Right lobe of liver (tissue), 6 donors: ENCODE measurements at regions not wholly inside any gene's neighbourhood (a gene's known extent, or its start where the extent isn't known, plus 50 kb on each side); places are given as distances from the start of the nearest gene placed in this dataset.

Source experiments
- ATAC-seq, 4 donors: fragments of 200-7000 bp; cut with Tn5 transposase; one replicate each; pipeline ENCODE4 v1.9.1; 2020; ENCODE audit warnings: mild to moderate bottlenecking in 4 of 4, moderate library complexity in 4 of 4
- DNase-seq, 3 donors: peaks; one replicate each; pipeline ENCODE4 v3.0.0-alpha.2; 2020
- H3K27ac ChIP-seq, 3 donors: fragments of 200-600 bp; one replicate each; pipeline ENCODE4 v1.8.0; 2022
- H3K27me3 ChIP-seq, 2 donors: fragments of 200-600 bp; one replicate each; pipeline ENCODE4 v1.8.0; 2022
- H3K36me3 ChIP-seq, 4 donors: fragments of 200-600 bp; sonication (generic) in 1 of 4; one replicate each; pipeline versions ENCODE4 v1.5.1 to v1.8.0; 2017 to 2022; ENCODE audit warnings: control low read depth in 1 of 4
- H3K4me1 ChIP-seq, 4 donors: fragments of 200-600 bp; sonication (generic) in 1 of 4; one replicate each; pipeline versions ENCODE4 v1.5.1 to v1.8.0; 2017 to 2022; ENCODE audit warnings: control low read depth in 1 of 4
- H3K4me3 ChIP-seq, 3 donors: fragments of 200-600 bp; one replicate each; pipeline ENCODE4 v1.8.0; 2022
- H3K9me3 ChIP-seq, 4 donors: fragments of 200-600 bp; sonication (generic) in 1 of 4; one replicate each; pipeline versions ENCODE4 v1.5.1 to v1.8.0; 2017 to 2022; ENCODE audit warnings: control low read depth in 1 of 4
- POLR2A ChIP-seq: fragments of 450-650 bp; IDR thresholded peaks from one replicate; pipeline ENCODE4 v1.6.1; 2017; ENCODE audit warnings: antibody characterized with exemption, mild to moderate bottlenecking
- WGBS: methylation state at CpG from one replicate; pipeline ENCODE4 v1.1.6; 2018; ENCODE audit warnings: low coverage, low lambda C conversion rate; ENCODE audit not compliant: insufficient coverage; ENCODE audit errors: missing lambda C conversion rate; 5-methylcytosine and 5-hydroxymethylcytosine counted together
- intact Hi-C, 2 donors: fragments of 100-400 bp; cut with DNase I; formaldehyde crosslinking; loops; one replicate each; pipeline versions ENCODE4 v1.11.2 to v1.14.1; 2022
- TF ChIP-seq, protein P1 (sequence below), 4 donors: fragments of 200-600 bp in 3 of 4; fragments of 450-650 bp in 1 of 4; IDR thresholded peaks; one replicate each; pipeline versions ENCODE4 v1.5.1 to v1.8.0; 2016 to 2022; ENCODE audit warnings: antibody characterized with exemption in 4 of 4, mild to moderate bottlenecking in 2 of 4
- donor health status: DM: no; HTN: yes; CAD: no.
- donor health status: DM: no; HTN: no; CAD: no.
- donor health status: DM: no; HTN: no; CAD: no.
- donor health status: DM: no; HTN: yes; CAD: no.
- donor health status: DM: no; HTN: yes; CAD: no.

DNA sequence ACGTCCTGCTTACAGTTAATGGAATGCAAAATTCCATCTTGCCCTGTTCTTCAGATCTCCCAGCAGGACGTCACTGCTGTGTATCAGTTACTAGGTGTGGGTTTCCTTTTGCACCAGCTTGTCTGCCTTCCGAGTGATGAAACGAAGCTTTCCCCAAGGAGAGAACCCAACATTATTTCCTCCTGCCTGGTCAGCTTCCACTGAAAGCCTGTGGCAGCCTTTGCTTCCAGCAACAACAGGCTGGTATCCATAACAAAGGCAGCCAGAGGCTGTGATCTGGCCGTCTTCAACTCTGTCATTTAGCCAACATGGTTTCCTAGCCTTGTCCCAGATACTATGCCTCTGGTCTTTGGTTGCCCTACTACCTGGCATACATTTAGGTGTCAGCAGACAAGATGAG lies 78.9 kb upstream of the HEY2 start:
- H3K9me3 ChIP-seq: no peaks in the 10 kb centered on the region
- DNase-seq (no peak), ATAC-seq (no peak)
- 38% methylated on average over 5 of the region's 5 CpGs for WGBS
- no peak overlapping the region for H3K27ac ChIP-seq
- H3K4me3 ChIP-seq: no peak overlapping the region
- no peaks in the 10 kb centered on the region for H3K27me3 ChIP-seq
- intact Hi-C loops: no loop called here
- no peaks in the 10 kb centered on the region for H3K4me1 ChIP-seq
- no peaks in the 10 kb centered on the region for H3K36me3 ChIP-seq
- TF ChIP-seq, protein P1, sequence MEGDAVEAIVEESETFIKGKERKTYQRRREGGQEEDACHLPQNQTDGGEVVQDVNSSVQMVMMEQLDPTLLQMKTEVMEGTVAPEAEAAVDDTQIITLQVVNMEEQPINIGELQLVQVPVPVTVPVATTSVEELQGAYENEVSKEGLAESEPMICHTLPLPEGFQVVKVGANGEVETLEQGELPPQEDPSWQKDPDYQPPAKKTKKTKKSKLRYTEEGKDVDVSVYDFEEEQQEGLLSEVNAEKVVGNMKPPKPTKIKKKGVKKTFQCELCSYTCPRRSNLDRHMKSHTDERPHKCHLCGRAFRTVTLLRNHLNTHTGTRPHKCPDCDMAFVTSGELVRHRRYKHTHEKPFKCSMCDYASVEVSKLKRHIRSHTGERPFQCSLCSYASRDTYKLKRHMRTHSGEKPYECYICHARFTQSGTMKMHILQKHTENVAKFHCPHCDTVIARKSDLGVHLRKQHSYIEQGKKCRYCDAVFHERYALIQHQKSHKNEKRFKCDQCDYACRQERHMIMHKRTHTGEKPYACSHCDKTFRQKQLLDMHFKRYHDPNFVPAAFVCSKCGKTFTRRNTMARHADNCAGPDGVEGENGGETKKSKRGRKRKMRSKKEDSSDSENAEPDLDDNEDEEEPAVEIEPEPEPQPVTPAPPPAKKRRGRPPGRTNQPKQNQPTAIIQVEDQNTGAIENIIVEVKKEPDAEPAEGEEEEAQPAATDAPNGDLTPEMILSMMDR (IDR thresholded peaks at IDR 0.05): no peak

- Histone ChIP-seq H3K4me3 (no peak overlapping the region), H3K36me3 (no peaks in the 10 kb centered on the region), H3K4me1 (no peaks in the 10 kb centered on the region), H3K27me3 (no peaks in the 10 kb centered on the region), H3K27ac (no peak overlapping the region), H3K9me3 (no peaks in the 10 kb centered on the region)
- TF ChIP-seq, protein P1 (IDR thresholded peaks at IDR 0.05): no peak
- TF ChIP-seq POLR2A: no peak
- WGBS: 60% methylated on average over 1 of the region's 1 CpG
- intact Hi-C loops: no loop called here
- DNase-seq (no peak), ATAC-seq (no peak)
Measured at GRCh38 chr6:125671323-125671722, 78.1 kb upstream of the HEY2 start.

DNA sequence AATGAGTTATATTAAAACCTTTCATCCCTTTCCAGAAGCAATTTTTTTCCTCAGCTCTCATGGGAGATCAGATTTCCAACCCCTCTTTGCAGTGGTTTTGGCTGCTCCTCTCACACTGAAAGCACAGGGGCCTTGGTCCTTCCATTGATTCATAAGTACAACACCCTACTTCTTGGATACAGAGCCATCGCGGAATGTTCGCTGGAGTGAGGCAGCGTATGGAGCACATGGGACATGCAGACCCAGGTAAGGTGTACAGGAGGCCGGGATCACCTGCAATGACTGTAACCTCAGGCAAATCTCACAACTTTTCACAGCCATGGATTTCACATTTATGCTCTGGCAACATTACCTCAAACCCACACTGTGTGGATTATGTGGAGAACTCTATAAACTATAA lies 75.2 kb upstream of the HEY2 start:
- H3K27ac ChIP-seq: no peak overlapping the region
- H3K36me3 ChIP-seq: no peaks in the 10 kb centered on the region
- H3K27me3 ChIP-seq: no peaks in the 10 kb centered on the region
- TF ChIP-seq, protein P1 (IDR thresholded peaks at IDR 0.05): no peak
- no peak for TF ChIP-seq POLR2A
- H3K9me3 ChIP-seq: no peaks in the 10 kb centered on the region
- no peak for ATAC-seq
- H3K4me1 ChIP-seq: no peaks in the 10 kb centered on the region
- no peak for DNase-seq
- WGBS: 87% methylated on average over 5 of the region's 5 CpGs
- intact Hi-C loops: no loop called here
- no peak overlapping the region for H3K4me3 ChIP-seq

- intact Hi-C loops: no loop called here
- no peak for TF ChIP-seq POLR2A
- TF ChIP-seq, protein P1 (IDR thresholded peaks at IDR 0.05): no peak
- no peak overlapping the region for H3K27ac ChIP-seq
- no peaks in the 10 kb centered on the region for H3K9me3 ChIP-seq
- DNase-seq: no peak
- no peaks in the 10 kb centered on the region for H3K4me1 ChIP-seq
- no peak overlapping the region for H3K4me3 ChIP-seq
- no peaks in the 10 kb centered on the region for H3K27me3 ChIP-seq
- no peaks in the 10 kb centered on the region for H3K36me3 ChIP-seq
- 84% methylated on average over 4 of the region's 4 CpGs for WGBS
- no peak for ATAC-seq
Measured at GRCh38 chr6:125678601-125679000, 70.8 kb upstream of the HEY2 start.

DNA sequence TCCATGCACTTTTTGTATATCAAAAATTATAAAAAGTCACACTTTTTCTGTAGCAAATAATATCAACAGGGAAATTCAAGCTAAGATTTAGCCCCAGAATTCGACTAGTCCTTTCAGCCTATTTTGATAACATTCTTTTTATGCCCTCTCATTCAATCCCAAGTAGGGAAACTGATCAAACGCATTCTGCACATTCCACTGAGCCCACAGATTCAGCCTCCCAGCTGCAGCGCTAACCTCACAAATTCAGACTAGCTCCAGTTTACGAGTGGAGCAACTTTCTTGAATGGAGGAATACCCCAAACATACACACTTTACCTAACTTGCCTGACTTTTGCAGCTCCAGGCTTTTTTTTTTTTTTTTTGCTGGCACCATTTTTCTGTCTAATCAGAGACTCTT lies 70.3 kb upstream of the HEY2 start:
- no peaks in the 10 kb centered on the region for H3K36me3 ChIP-seq
- H3K9me3 ChIP-seq: no peaks in the 10 kb centered on the region
- ATAC-seq (no peak), DNase-seq (no peak)
- no peak overlapping the region for H3K27ac ChIP-seq
- 57% methylated on average over 4 of the region's 4 CpGs for WGBS
- H3K4me3 ChIP-seq: no peak overlapping the region
- intact Hi-C loops: no loop called here
- no peaks in the 10 kb centered on the region for H3K27me3 ChIP-seq
- TF ChIP-seq, protein P1 (IDR thresholded peaks at IDR 0.05): no peak
- no peak for TF ChIP-seq POLR2A
- H3K4me1 ChIP-seq: no peaks in the 10 kb centered on the region
